ENCODE measurements at regions not wholly inside any gene's neighbourhood (a gene's known extent, or its start where the extent isn't known, plus 50 kb on each side); places are given as distances from the start of the nearest gene placed in this dataset.

DNA sequence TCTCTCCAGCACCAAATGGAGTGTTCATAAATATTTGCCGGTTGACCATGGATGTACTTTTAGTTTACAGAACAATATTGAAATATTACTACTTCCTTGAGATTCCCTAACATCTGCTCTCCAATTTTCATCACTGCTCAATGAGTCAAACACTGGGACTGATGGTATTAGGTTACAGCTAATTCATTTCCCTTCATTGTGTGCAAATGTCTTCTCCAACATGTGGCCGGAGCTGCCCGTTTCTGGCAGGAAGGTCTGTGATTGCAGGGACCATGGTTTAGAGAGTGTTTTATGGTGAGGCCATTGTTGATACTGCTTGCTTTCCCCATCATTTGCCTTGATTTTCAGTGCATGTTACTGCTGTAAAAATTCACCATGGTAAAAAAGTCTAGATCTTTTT is 209.3 kb downstream of the HS3ST3B1 start:
- H4K20me1 ChIP-seq (ENCODE audit: insufficient read depth, low read length), result no peaks in the 10 kb centered on the region
- H3K27ac ChIP-seq (ENCODE audit: low read depth, low read length, poor library complexity, severe bottlenecking), result no peak overlapping the region
- no peaks in the 10 kb centered on the region for H3K27me3 ChIP-seq (ENCODE audit: insufficient read depth, low read length)
- H3K79me2 ChIP-seq (ENCODE audit: insufficient read depth, low read length), result no peaks in the 10 kb centered on the region
- H3K36me3 ChIP-seq (ENCODE audit: insufficient read depth, low read length), result no peaks in the 10 kb centered on the region
- no peak overlapping the region for H2AFZ ChIP-seq (ENCODE audit: low read length)
- H3F3A ChIP-seq (ENCODE audit: insufficient read depth, low read length), result no peaks in the 10 kb centered on the region
- no peaks in the 10 kb centered on the region for H3K9me3 ChIP-seq (ENCODE audit: low read length)
- TF ChIP-seq, protein P1, sequence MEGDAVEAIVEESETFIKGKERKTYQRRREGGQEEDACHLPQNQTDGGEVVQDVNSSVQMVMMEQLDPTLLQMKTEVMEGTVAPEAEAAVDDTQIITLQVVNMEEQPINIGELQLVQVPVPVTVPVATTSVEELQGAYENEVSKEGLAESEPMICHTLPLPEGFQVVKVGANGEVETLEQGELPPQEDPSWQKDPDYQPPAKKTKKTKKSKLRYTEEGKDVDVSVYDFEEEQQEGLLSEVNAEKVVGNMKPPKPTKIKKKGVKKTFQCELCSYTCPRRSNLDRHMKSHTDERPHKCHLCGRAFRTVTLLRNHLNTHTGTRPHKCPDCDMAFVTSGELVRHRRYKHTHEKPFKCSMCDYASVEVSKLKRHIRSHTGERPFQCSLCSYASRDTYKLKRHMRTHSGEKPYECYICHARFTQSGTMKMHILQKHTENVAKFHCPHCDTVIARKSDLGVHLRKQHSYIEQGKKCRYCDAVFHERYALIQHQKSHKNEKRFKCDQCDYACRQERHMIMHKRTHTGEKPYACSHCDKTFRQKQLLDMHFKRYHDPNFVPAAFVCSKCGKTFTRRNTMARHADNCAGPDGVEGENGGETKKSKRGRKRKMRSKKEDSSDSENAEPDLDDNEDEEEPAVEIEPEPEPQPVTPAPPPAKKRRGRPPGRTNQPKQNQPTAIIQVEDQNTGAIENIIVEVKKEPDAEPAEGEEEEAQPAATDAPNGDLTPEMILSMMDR (IDR thresholded peaks at IDR 0.05; ENCODE audit: low read length), result no peak
- TF ChIP-seq EZH2 (IDR thresholded peaks at IDR 0.05; ENCODE audit: borderline replicate concordance, low read length), result no peak
- H3K9ac ChIP-seq (ENCODE audit: low read length), result no peak overlapping the region
- no peaks in the 10 kb centered on the region for H3K9me2 ChIP-seq (ENCODE audit: low read depth, low read length)
- no peak overlapping the region for H3K4me2 ChIP-seq (ENCODE audit: low read length)
- no peaks in the 10 kb centered on the region for H3K4me1 ChIP-seq (ENCODE audit: insufficient read depth, low read length, severe bottlenecking)
- H3K4me3 ChIP-seq (ENCODE audit: low read depth, low read length, poor library complexity, severe bottlenecking), result no peak overlapping the region

DNA sequence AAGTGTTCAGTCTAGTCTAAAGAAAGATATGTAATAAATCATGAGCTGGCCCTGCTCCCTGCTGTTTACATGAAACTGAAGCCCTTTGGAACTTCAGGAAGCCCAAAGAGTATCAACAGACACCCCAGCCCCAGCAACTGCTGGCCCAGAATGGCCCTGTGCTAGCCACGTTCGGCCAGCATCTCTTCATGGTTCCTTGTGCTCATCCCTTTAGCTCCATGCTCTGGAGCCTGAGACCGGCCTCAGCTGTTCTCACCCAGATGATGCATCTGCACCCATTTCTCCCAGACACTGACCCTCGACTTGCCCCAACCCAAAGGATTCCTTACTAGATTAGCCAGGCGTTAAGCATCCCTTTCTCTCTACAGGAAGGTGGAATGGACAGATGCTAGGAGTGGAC is 207.3 kb downstream of the HS3ST3B1 start:
- Histone ChIP-seq H3K79me2 (ENCODE audit: insufficient read depth, low read length) (no peaks in the 10 kb centered on the region), H3K9me2 (ENCODE audit: low read depth, low read length) (no peaks in the 10 kb centered on the region), H4K20me1 (ENCODE audit: insufficient read depth, low read length) (no peaks in the 10 kb centered on the region), H3K9ac (ENCODE audit: low read length) (no peak overlapping the region), H3K27ac (ENCODE audit: low read depth, low read length, poor library complexity, severe bottlenecking) (no peak overlapping the region), H3F3A (ENCODE audit: insufficient read depth, low read length) (no peaks in the 10 kb centered on the region), H3K4me1 (ENCODE audit: insufficient read depth, low read length, severe bottlenecking) (no peaks in the 10 kb centered on the region), H3K4me3 (ENCODE audit: low read depth, low read length, poor library complexity, severe bottlenecking) (no peak overlapping the region), H3K9me3 (ENCODE audit: low read length) (no peaks in the 10 kb centered on the region), H3K36me3 (ENCODE audit: insufficient read depth, low read length) (no peaks in the 10 kb centered on the region), H3K4me2 (ENCODE audit: low read length) (no peak overlapping the region), H3K27me3 (ENCODE audit: insufficient read depth, low read length) (no peaks in the 10 kb centered on the region), H2AFZ (ENCODE audit: low read length) (no peak overlapping the region)
- TF ChIP-seq EZH2 (IDR thresholded peaks at IDR 0.05; ENCODE audit: borderline replicate concordance, low read length), result no peak
- TF ChIP-seq, protein P1 (IDR thresholded peaks at IDR 0.05; ENCODE audit: low read length), result no peak

DNA sequence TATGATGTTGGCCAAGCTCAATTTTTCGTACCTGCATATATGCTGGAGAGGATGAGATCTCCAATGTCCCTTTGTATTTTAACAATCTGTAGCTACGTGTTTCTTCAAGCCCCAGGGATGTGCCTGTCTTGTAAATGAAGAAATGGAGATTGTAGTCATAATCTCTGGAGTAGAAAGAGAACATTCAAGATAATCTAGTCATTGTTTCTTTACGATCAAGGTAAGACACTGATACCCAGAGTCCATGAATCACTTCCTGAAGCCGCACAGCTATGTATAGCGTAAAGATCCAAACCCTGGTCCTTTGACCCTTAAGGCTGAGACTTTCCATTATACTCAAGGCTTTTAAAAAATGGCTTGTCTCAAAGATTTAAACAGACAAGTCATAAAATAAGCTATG is 205.5 kb downstream of the HS3ST3B1 start:
- TF ChIP-seq, protein P1 (IDR thresholded peaks at IDR 0.05; ENCODE audit: low read length), result no peak
- no peak for TF ChIP-seq EZH2 (IDR thresholded peaks at IDR 0.05; ENCODE audit: borderline replicate concordance, low read length)
- Histone ChIP-seq H3K9me3 (ENCODE audit: low read length) (no peaks in the 10 kb centered on the region), H3K9me2 (ENCODE audit: low read depth, low read length) (no peaks in the 10 kb centered on the region), H3K27ac (ENCODE audit: low read depth, low read length, poor library complexity, severe bottlenecking) (no peak overlapping the region), H3K36me3 (ENCODE audit: insufficient read depth, low read length) (no peaks in the 10 kb centered on the region), H4K20me1 (ENCODE audit: insufficient read depth, low read length) (no peaks in the 10 kb centered on the region), H2AFZ (ENCODE audit: low read length) (no peak overlapping the region), H3K4me1 (ENCODE audit: insufficient read depth, low read length, severe bottlenecking) (no peaks in the 10 kb centered on the region), H3K79me2 (ENCODE audit: insufficient read depth, low read length) (no peaks in the 10 kb centered on the region), H3K9ac (ENCODE audit: low read length) (no peak overlapping the region), H3K4me2 (ENCODE audit: low read length) (no peak overlapping the region), H3F3A (ENCODE audit: insufficient read depth, low read length) (no peaks in the 10 kb centered on the region), H3K27me3 (ENCODE audit: insufficient read depth, low read length) (no peaks in the 10 kb centered on the region), H3K4me3 (ENCODE audit: low read depth, low read length, poor library complexity, severe bottlenecking) (no peak overlapping the region)
